ENCODE measurements at regions not wholly inside any gene's neighbourhood (a gene's known extent, or its start where the extent isn't known, plus 50 kb on each side); places are given as distances from the start of the nearest gene placed in this dataset.

DNA sequence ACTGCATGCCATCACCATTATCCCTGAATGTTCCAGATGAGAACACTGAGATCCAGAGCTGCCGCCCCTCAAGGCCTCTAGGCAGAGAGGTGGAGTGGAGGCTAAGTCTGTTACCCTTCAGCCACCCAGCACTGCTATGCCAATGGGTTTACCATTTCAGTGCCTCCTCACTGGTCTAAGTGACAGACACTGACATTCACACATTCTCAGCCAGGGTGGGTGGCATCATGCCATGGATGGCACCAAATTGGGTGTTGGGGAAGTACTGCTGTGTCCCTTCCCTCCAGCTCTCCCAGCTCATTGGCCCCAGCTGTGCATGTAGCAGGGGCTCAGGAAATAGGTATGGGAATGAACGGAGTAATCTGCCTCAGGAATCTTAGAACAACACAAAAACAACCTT, 96.8 kb upstream of the PLET1 start:
- DNase-seq (ENCODE audit: low spot score): no peak

DNA sequence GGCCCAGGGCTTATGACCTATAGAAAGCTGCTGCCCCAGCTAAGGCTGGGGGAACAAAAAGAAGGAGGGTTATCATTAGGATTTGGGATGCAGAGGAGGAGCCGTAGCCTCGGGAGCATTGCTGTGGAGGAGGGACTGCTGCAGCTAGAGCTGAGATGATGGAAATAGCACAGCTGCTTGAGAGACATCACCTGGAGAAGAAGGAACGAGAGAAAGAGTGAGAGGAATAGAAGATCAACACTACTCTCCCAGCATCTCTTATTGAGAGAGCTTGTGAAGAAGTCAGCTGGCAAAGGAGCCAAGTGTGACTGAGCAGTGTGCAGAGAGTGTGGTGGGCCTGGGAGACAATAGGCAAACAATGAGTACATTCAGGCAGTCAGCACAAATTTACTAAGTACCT, 100.7 kb upstream of the PLET1 start:
- DNase-seq (ENCODE audit: low spot score): no peak

DNA sequence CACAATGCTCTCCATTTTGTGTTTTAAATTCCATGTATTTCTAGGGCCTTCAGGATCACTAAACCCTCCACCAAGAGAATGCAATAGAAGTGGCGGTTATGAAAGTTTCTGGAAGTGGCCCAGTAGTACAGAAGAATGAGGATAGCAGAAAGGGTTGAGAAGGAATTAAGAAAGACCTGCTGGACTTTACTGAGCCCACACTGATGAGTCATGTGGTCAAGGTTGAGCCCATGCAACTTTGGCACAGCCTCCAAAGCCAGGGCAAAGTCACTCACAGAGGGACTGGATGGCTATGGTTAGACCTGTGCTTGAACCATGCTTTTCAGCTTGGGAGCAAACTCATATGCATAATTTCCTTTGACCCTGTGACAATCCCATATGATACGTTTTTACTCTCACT, 102.9 kb upstream of the PLET1 start:
- DNase-seq (ENCODE audit: low spot score): no peak

GRCh38 chr11:112364962-112365481, 104.4 kb upstream of the PLET1 start:
- peak; percentile 36 for DNase-seq (ENCODE audit: low spot score)

DNA sequence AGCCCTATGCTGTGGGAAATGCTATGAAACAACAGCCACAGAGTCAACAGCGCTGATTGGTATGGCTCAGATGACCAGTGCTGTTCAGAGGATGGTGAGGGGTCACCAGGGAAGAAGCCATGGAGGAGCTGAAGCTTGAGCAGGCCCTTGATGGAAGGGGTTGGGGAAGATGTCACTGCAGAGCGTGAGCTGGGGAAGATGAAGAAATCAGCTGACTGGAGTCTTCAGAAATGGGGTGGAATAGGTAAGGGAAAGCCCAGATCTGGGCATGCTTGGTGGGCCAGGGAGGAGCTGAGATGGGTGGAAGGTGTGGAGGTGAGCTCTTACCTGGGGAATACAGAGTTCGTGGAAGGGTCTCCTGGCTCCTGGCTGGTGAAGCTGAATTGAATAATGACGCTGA, 105.4 kb upstream of the PLET1 start:
- no peak for DNase-seq (ENCODE audit: low spot score)

GRCh38 chr11:112366777-112367176, 106.1 kb upstream of the PLET1 start:
- no peak for DNase-seq (ENCODE audit: low spot score)

- DNase-seq (ENCODE audit: low spot score): no peak
These were observed 106.8 kb upstream of the PLET1 start for GRCh38 chr11:112367461-112367860.

GRCh38 chr11:112367895-112368294, 107.2 kb upstream of the PLET1 start:
- no peak for DNase-seq (ENCODE audit: low spot score)

- no peak for DNase-seq (ENCODE audit: low spot score)
These were observed 107.7 kb upstream of the PLET1 start for GRCh38 chr11:112368381-112368780.

- DNase-seq (ENCODE audit: low spot score): no peak
These were observed 108.7 kb upstream of the PLET1 start for GRCh38 chr11:112369374-112369773.

- DNase-seq (ENCODE audit: low spot score): no peak
These were observed 109.3 kb upstream of the PLET1 start for GRCh38 chr11:112369916-112370315.

GRCh38 chr11:112374486-112375140, 114.0 kb upstream of the PLET1 start:
- DNase-seq (ENCODE audit: low spot score): no peak

DNA sequence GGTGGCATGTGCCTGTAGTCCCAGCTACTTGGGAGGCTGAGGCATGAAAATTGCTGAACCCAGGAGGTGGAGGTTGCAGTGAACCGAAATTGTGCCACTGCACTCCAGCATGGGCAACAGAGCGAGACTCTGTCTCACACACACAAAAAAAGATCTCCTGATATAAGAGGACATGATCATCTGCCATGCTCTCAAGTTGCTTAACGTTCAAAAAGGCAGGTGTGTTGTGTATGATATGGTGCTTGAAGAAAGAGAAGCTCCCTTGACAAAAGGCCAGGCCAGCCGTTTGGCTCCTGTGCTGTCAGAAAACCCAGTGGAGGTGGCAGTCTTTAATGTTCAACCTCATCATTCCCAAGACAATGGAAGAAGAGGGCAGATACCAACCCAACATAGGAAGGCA, 117.3 kb upstream of the PLET1 start:
- no peak for DNase-seq (ENCODE audit: low spot score)

DNA sequence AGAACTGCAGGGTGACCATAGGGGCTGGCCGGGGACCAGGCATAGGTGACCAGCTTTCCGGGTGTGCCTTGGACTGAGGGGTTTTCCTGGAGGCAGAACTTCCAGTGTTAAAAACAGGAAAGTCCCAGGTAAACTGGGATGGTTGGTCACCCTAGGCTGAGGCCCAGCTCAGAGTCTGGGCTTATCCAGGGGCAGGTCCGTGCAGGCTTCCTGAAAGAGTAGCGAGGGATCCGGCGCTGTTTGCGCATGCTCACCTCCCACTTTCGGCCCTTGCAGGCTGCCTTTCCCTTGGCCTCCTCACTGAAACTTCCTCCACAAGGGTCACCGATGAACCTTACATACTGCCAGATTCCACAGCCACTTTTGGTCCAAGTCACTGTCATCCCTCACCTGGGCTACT, 119.8 kb upstream of the PLET1 start:
- DNase-seq (ENCODE audit: low spot score): no peak

DNA sequence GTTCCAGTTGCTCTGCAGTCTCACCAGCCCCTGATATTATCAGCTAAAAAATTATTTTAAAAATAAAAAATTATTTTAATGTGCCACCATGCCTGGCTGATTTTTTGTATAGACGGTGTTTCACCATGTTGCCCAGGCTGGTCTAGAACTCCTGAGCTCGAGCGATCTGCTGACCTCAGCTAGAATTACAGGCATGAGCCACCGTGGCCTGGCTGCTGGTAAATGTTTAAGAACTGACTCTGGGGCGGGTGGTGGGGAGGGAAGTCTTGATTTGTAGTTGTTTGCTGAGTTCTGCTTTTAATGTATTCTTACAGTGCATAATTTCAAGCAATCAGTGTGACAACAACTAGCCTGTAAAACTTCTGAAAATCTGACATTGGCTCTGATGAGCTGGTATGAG, 120.9 kb upstream of the PLET1 start:
- DNase-seq (ENCODE audit: low spot score): no peak

- no peak for DNase-seq (ENCODE audit: low spot score)
These were observed 121.9 kb upstream of the PLET1 start for GRCh38 chr11:112382561-112382960.

GRCh38 chr11:112388496-112388895, 127.8 kb upstream of the PLET1 start:
- DNase-seq (ENCODE audit: low spot score): no peak

DNA sequence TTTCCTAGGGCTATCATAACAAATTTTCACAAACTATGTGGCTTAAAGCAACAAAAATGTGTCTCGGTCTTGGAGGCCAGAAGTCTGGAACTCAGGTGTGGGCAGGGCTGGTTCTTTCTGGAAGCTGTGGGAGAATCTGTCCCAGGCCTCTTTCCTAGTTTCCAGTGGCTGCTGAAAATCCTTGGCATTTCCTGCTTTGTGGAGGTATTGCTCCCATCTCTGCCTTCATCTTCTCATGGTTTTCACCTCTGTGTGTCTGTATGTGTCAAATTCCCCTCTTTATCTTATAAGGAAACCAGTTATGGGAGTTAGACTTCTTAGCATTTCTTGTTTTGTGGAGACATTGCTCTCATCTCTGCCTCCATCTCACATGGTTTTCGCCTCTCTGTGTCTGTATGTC, 130.4 kb upstream of the PLET1 start:
- no peak for DNase-seq (ENCODE audit: low spot score)

DNA sequence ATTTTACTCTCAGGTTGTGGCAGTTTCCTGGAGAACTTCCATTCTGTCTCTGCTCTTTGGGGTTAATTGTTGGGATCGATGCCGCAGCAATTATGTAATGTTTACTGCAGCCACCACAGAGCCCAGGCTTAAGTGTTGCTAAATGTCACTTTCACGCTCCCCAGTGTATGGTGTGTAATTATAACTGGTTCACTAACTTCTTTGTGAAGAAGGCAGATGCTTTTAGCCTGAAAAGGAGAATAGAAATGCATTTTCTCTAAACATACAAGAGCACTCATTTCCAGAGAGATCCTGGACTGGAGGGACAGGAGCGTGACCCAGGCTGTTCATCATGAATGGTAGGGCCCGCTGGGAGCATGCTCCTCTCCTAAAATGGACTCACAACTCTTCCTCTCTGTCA, 132.2 kb upstream of the PLET1 start:
- DNase-seq (ENCODE audit: low spot score): no peak

GRCh38 chr11:112394304-112394703, 133.6 kb upstream of the PLET1 start:
- no peak for DNase-seq (ENCODE audit: low spot score)

DNA sequence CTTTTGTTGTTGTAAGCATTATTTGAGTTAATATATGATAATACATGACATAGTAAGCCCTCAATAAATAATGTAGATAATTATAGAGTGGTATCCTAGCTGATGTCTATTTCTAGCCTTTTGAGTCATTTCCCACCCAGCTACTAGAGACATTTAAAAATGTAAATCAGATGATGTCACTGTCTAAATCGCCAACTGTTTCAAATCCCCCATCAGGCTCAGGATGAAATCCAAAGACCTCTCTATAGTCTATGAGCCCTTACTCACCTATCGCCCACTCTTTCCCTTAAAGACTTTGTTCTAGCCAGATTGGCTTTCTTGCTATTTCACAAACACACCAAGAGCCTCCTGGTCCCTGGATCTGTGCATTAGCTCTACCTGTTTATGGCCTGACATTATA, 135.4 kb upstream of the PLET1 start:
- no peak for DNase-seq (ENCODE audit: low spot score)

- DNase-seq (ENCODE audit: low spot score): no peak
These were observed 138.3 kb upstream of the PLET1 start for GRCh38 chr11:112398798-112399478.

DNA sequence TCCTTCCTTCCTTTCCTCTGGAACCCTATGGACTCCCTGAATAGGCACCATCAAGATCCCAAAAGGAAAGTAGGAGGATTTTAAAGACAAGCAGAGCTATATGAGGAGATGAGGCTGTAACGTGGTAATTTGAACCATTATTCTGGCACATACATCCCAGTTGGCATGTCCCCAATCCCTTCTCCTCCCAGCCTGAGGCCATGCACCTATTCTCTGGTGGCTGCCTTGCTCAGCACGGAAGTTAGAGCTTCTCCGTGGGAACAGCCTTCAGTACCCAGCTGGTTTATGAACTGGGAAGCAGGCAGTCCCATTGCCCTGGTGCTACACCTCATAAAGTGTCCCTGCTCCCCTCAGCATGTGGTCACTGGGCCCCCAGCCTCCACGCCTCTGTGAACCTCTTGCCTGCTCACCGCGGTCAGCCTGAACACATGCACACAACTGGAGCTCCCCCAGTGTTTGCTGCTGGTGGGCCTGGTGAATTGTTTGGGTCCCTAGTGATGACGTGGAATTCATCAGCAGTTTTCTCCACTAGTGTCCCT, 139.9 kb upstream of the PLET1 start:
- DNase-seq (ENCODE audit: low spot score): no peak

Measured in hematopoietic multipotent progenitor cell treated with erythropoietin and hydrocortisone succinate and interleukin-3 and kit ligand, for 17 days (in vitro differentiated cells).